Natural killer cell (primary cell): ENCODE measurements at regions not wholly inside any gene's neighbourhood (a gene's known extent, or its start where the extent isn't known, plus 50 kb on each side); places are given as distances from the start of the nearest gene placed in this dataset.
"Not testable (repeated sequence)": the region's sequence is repeated elsewhere in the genome, so short reads cannot be mapped to it uniquely, and the experiment has no call there.

ENCODE experiments used
- ATAC-seq, 3 donors: fragments of 150-1000 bp in 2 of 3; fragments of 200-7000 bp in 1 of 3; cut with Tn5 transposase; 1 replicate in 1 of 3; 2 replicates in 2 of 3; pipeline ENCODE4 v1.10.0; 2021; ENCODE audit warnings: mild to moderate bottlenecking in 2 of 3, moderate library complexity in 2 of 3
- DNase-seq, 2 donors: peaks; one replicate each; pipeline versions ENCODE4 v3.0.0 to v3.0.0-alpha.2; 2013 to 2021; ENCODE audit warnings: mixed read lengths in 1 of 2
- H3K27ac ChIP-seq: one replicate; pipeline ENCODE4 v1.5.1; 2013; ENCODE audit warnings: mild to moderate bottlenecking, low read length
- H3K27me3 ChIP-seq: one replicate; pipeline ENCODE4 v1.6.1; 2013; ENCODE audit warnings: low read length; ENCODE audit not compliant: control insufficient read depth, insufficient read depth
- H3K36me3 ChIP-seq: one replicate; pipeline ENCODE4 v1.6.1; 2013; ENCODE audit warnings: low read length; ENCODE audit not compliant: control insufficient read depth, insufficient read depth
- H3K4me1 ChIP-seq: one replicate; pipeline ENCODE4 v1.6.1; 2013; ENCODE audit warnings: low read length; ENCODE audit not compliant: control insufficient read depth, insufficient read depth
- H3K4me3 ChIP-seq: one replicate; pipeline ENCODE4 v1.5.1; 2013; ENCODE audit warnings: low read length
- H3K9me3 ChIP-seq: one replicate; pipeline ENCODE4 v1.6.1; 2013; ENCODE audit warnings: low read length; ENCODE audit not compliant: control insufficient read depth, insufficient read depth
- H3K27ac Mint-ChIP-seq, 2 donors: one replicate each; pipeline ENCODE4 v1.8.0; 2022; ENCODE audit warnings: mild to moderate bottlenecking in 2 of 2, mixed read lengths in 2 of 2, moderate library complexity in 1 of 2
- H3K27me3 Mint-ChIP-seq, 2 donors: one replicate each; pipeline ENCODE4 v1.8.0; 2022; ENCODE audit warnings: low read depth in 2 of 2, mixed read lengths in 2 of 2
- H3K36me3 Mint-ChIP-seq: one replicate; pipeline ENCODE4 v1.8.0; 2022; ENCODE audit warnings: mixed read lengths
- H3K4me1 Mint-ChIP-seq, 2 donors: one replicate each; pipeline ENCODE4 v1.8.0; 2022; ENCODE audit warnings: mixed read lengths in 2 of 2
- H3K4me3 Mint-ChIP-seq: one replicate; pipeline ENCODE4 v1.8.0; 2022; ENCODE audit warnings: mild to moderate bottlenecking, moderate library complexity, mixed read lengths
- H3K9me3 Mint-ChIP-seq, 2 donors: one replicate each; pipeline ENCODE4 v1.8.0; 2022; ENCODE audit warnings: mixed read lengths in 2 of 2
- CTCF ChIP-seq: fragments of 200-600 bp; IDR thresholded peaks from one replicate; pipeline ENCODE4 v1.8.0; 2022; ENCODE audit warnings: antibody characterized with exemption
- WGBS: methylation state at CpG from one replicate; pipeline ENCODE4 v1.1.7; 2013; ENCODE audit warnings: missing lambda C conversion rate; ENCODE audit not compliant: insufficient coverage; 5-methylcytosine and 5-hydroxymethylcytosine counted together
- intact Hi-C: fragments of 100-400 bp; cut with micrococcal nuclease; formaldehyde crosslinking; loops from one replicate; pipeline ENCODE4 v1.14.2; 2022

GRCh38 chr2:57049273-57049672, 865.5 kb downstream of the CCDC85A start:
- intact Hi-C loops: no loop called here
- H3K4me3 Mint-ChIP-seq: no peak overlapping the region

GRCh38 chr2:57050007-57050406, 866.2 kb downstream of the CCDC85A start:
- no peaks in the 10 kb centered on the region for H3K4me1 ChIP-seq
- no peak overlapping the region for H3K4me3 ChIP-seq
- 94% methylated on average over 2 of the region's 3 CpGs for WGBS
- DNase-seq (no peak), ATAC-seq (no peak)
- Mint-ChIP-seq H3K27me3 (no peaks in the 10 kb centered on the region), H3K36me3 (peaks cover 8% of the 10 kb centered on the region), H3K4me3 (no peak overlapping the region), H3K9me3 (peaks cover 9 to 22% of the 10 kb centered on the region in 2 donors), H3K4me1 (no peaks in the 10 kb centered on the region), H3K27ac (no peak overlapping the region)
- intact Hi-C loops: no loop called here
- H3K9me3 ChIP-seq: no peaks in the 10 kb centered on the region
- TF ChIP-seq CTCF: no peak
- no peak overlapping the region for H3K27ac ChIP-seq
- H3K27me3 ChIP-seq: no peaks in the 10 kb centered on the region
- no peaks in the 10 kb centered on the region for H3K36me3 ChIP-seq

More at GRCh38 chr2:57049273-57049672, 865.5 kb downstream of the CCDC85A start:
- Mint-ChIP-seq H3K27me3 (no peaks in the 10 kb centered on the region), H3K4me1 (no peaks in the 10 kb centered on the region), H3K9me3 (peaks cover 8 to 21% of the 10 kb centered on the region in 2 donors), H3K36me3 (peaks cover 8% of the 10 kb centered on the region), H3K27ac (no peak overlapping the region)
- TF ChIP-seq CTCF: no peak
- DNase-seq (no peak), ATAC-seq (no peak)
- H3K4me1 ChIP-seq: no peaks in the 10 kb centered on the region
- no peaks in the 10 kb centered on the region for H3K36me3 ChIP-seq
- H3K27me3 ChIP-seq: no peaks in the 10 kb centered on the region
- no peak overlapping the region for H3K27ac ChIP-seq
- 85% methylated on average over 3 of the region's 3 CpGs for whole genome bisulfite sequencing
- no peaks in the 10 kb centered on the region for H3K9me3 ChIP-seq
- no peak overlapping the region for H3K4me3 ChIP-seq

GRCh38 chr2:57066301-57066700, 882.5 kb downstream of the CCDC85A start:
- ATAC-seq, H3K27ac ChIP-seq, intact Hi-C loops, H3K4me3 ChIP-seq, H3K36me3 Mint-ChIP-seq, H3K4me1 Mint-ChIP-seq, H3K9me3 ChIP-seq, H3K36me3 ChIP-seq, H3K27me3 ChIP-seq, H3K27me3 Mint-ChIP-seq, DNase-seq, H3K27ac Mint-ChIP-seq, H3K4me3 Mint-ChIP-seq, H3K4me1 ChIP-seq: not testable (repeated sequence)
- peaks cover 10 to 25% of the 10 kb centered on the region in 2 donors for H3K9me3 Mint-ChIP-seq
- no CpG with 5 or more reads among the region's 1 CpG for WGBS

GRCh38 chr2:57075226-57075625, 891.4 kb downstream of the CCDC85A start:
- no peak overlapping the region for H3K4me3 Mint-ChIP-seq
- peaks cover 17 to 19% of the 10 kb centered on the region in 2 donors for H3K9me3 Mint-ChIP-seq
- no peaks in the 10 kb centered on the region for H3K27me3 ChIP-seq
- no peaks in the 10 kb centered on the region for H3K36me3 ChIP-seq
- ATAC-seq (no peak), DNase-seq (no peak)
- H3K36me3 Mint-ChIP-seq: no peaks in the 10 kb centered on the region
- no peak overlapping the region for H3K27ac ChIP-seq
- H3K4me1 Mint-ChIP-seq: no peaks in the 10 kb centered on the region
- no peaks in the 10 kb centered on the region for H3K27me3 Mint-ChIP-seq
- intact Hi-C loops: no loop called here
- no peaks in the 10 kb centered on the region for H3K4me1 ChIP-seq
- H3K4me3 ChIP-seq: no peak overlapping the region
- no peaks in the 10 kb centered on the region for H3K9me3 ChIP-seq
- H3K27ac Mint-ChIP-seq: no peak overlapping the region
- TF ChIP-seq CTCF: no peak
